GM23338 (cell line): ENCODE measurements at regions not wholly inside any gene's neighbourhood (a gene's known extent, or its start where the extent isn't known, plus 50 kb on each side); places are given as distances from the start of the nearest gene placed in this dataset.

Source experiments
- EZH2 ChIP-seq: fragments of 200-600 bp; sonication (generic); IDR thresholded peaks from one replicate; pipeline ENCODE4 v1.8.0; 2017; ENCODE audit warnings: antibody characterized with exemption, mild to moderate bottlenecking, low read depth; ENCODE audit not compliant: unreplicated experiment
- REST ChIP-seq: IDR thresholded peaks from one replicate; pipeline ENCODE4 v1.6.1; 2018; ENCODE audit warnings: antibody characterized with exemption; ENCODE audit not compliant: unreplicated experiment
- STAT1 ChIP-seq: IDR thresholded peaks from one replicate; pipeline ENCODE4 v1.6.1; 2016; ENCODE audit warnings: antibody characterized with exemption; ENCODE audit not compliant: unreplicated experiment
- TF ChIP-seq, protein P1 (sequence below): fragments of 250-450 bp; sonication (Bioruptor Pico); IDR thresholded peaks from 2 replicates; pipeline ENCODE4 v1.5.0; 2020; ENCODE audit warnings: mild to moderate bottlenecking, moderate library complexity

DNA sequence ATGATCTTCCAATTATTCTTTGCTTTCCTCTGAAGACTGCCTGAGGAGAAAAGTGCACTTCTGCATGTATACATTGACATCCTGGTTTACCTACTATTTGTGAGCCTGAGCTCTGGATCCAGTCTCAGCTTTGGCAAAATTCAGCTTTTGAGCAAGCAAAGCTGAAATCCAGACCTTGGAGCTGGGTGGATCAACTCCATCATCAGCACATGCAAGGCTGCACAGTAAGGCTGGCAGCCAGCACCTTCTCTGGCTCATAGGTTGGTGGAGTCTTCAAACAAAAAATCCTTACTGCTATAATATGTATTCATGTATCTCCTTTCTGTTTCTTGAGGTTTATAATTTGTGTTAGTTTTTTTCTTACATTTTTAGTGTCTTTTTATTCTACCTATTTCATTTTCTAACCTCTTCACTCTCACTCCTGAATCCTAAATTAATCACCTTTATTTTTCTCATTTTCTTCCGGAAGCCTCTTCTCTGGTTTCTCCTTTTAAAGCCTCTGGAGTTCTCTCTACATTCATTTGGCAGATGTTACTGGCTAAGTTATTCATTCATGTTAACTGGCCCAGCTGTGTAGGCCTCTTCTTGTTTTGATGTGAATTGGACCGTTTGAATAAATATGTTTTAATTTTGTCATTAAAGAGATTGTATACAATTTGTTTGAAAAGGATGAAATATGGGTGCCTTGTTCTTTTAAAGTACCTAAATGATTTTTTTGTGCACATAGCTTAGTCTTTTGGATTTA, 224.8 kb downstream of the DACT1 start (continued):
- TF ChIP-seq, protein P1, sequence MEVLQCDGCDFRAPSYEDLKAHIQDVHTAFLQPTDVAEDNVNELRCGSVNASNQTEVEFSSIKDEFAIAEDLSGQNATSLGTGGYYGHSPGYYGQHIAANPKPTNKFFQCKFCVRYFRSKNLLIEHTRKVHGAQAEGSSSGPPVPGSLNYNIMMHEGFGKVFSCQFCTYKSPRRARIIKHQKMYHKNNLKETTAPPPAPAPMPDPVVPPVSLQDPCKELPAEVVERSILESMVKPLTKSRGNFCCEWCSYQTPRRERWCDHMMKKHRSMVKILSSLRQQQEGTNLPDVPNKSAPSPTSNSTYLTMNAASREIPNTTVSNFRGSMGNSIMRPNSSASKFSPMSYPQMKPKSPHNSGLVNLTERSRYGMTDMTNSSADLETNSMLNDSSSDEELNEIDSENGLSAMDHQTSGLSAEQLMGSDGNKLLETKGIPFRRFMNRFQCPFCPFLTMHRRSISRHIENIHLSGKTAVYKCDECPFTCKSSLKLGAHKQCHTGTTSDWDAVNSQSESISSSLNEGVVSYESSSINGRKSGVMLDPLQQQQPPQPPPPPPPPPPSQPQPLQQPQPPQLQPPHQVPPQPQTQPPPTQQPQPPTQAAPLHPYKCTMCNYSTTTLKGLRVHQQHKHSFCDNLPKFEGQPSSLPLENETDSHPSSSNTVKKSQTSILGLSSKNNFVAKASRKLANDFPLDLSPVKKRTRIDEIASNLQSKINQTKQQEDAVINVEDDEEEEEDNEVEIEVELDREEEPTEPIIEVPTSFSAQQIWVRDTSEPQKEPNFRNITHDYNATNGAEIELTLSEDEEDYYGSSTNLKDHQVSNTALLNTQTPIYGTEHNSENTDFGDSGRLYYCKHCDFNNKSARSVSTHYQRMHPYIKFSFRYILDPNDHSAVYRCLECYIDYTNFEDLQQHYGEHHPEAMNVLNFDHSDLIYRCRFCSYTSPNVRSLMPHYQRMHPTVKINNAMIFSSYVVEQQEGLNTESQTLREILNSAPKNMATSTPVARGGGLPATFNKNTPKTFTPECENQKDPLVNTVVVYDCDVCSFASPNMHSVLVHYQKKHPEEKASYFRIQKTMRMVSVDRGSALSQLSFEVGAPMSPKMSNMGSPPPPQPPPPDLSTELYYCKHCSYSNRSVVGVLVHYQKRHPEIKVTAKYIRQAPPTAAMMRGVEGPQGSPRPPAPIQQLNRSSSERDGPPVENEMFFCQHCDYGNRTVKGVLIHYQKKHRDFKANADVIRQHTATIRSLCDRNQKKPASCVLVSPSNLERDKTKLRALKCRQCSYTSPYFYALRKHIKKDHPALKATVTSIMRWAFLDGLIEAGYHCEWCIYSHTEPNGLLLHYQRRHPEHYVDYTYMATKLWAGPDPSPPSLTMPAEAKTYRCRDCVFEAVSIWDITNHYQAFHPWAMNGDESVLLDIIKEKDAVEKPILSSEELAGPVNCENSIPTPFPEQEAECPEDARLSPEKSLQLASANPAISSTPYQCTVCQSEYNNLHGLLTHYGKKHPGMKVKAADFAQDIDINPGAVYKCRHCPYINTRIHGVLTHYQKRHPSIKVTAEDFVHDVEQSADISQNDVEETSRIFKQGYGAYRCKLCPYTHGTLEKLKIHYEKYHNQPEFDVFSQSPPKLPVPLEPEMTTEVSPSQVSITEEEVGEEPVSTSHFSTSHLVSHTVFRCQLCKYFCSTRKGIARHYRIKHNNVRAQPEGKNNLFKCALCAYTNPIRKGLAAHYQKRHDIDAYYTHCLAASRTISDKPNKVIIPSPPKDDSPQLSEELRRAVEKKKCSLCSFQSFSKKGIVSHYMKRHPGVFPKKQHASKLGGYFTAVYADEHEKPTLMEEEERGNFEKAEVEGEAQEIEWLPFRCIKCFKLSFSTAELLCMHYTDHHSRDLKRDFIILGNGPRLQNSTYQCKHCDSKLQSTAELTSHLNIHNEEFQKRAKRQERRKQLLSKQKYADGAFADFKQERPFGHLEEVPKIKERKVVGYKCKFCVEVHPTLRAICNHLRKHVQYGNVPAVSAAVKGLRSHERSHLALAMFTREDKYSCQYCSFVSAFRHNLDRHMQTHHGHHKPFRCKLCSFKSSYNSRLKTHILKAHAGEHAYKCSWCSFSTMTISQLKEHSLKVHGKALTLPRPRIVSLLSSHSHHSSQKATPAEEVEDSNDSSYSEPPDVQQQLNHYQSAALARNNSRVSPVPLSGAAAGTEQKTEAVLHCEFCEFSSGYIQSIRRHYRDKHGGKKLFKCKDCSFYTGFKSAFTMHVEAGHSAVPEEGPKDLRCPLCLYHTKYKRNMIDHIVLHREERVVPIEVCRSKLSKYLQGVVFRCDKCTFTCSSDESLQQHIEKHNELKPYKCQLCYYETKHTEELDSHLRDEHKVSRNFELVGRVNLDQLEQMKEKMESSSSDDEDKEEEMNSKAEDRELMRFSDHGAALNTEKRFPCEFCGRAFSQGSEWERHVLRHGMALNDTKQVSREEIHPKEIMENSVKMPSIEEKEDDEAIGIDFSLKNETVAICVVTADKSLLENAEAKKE = no peak
- TF ChIP-seq EZH2 (no peak), REST (no peak), STAT1 (no peak)
